Subcutaneous abdominal adipose tissue (tissue), 5 donors: ENCODE measurements at regions not wholly inside any gene's neighbourhood (a gene's known extent, or its start where the extent isn't known, plus 50 kb on each side); places are given as distances from the start of the nearest gene placed in this dataset.

Source experiments
- H3K27ac ChIP-seq: one replicate; pipeline ENCODE4 v1.7.0; 2013; ENCODE audit warnings: low read depth, mild to moderate bottlenecking, inconsistent platforms, low read length, moderate library complexity
- H3K27me3 ChIP-seq, 5 donors: one replicate each; pipeline ENCODE4 v1.7.0; 2013; ENCODE audit warnings: low read length in 5 of 5, inconsistent platforms in 1 of 5; ENCODE audit not compliant: control insufficient read depth in 5 of 5, insufficient read depth in 4 of 5
- H3K36me3 ChIP-seq, 5 donors: one replicate each; pipeline ENCODE4 v1.7.0; 2013; ENCODE audit warnings: low read length in 5 of 5; ENCODE audit not compliant: control insufficient read depth in 5 of 5, insufficient read depth in 5 of 5
- H3K4me1 ChIP-seq, 5 donors: one replicate each; pipeline ENCODE4 v1.7.0; 2013; ENCODE audit warnings: low read length in 5 of 5, mild to moderate bottlenecking in 3 of 5, moderate library complexity in 1 of 5; ENCODE audit not compliant: control insufficient read depth in 5 of 5, insufficient read depth in 5 of 5
- H3K4me3 ChIP-seq, 5 donors: one replicate each; pipeline ENCODE4 v1.7.0; 2013; ENCODE audit warnings: low read length in 5 of 5, low read depth in 1 of 5
- H3K9ac ChIP-seq, 5 donors: one replicate each; pipeline ENCODE4 v1.7.0; 2013; ENCODE audit warnings: low read length in 5 of 5, mild to moderate bottlenecking in 4 of 5, moderate library complexity in 3 of 5
- H3K9me3 ChIP-seq, 5 donors: one replicate each; pipeline ENCODE4 v1.7.0; 2013; ENCODE audit warnings: low read length in 5 of 5; ENCODE audit not compliant: control insufficient read depth in 5 of 5
- donor health status: healthy.
- donor health status: healthy.
- donor health status: healthy.
- donor health status: healthy.
- donor health status: healthy.

- Histone ChIP-seq H3K9me3 (no peaks in the 10 kb centered on the region), H3K4me1 (peaks cover 0 to 5% (median 0%) of the 10 kb centered on the region in 5 donors), H3K27ac (no peak overlapping the region), H3K9ac (no peak overlapping the region), H3K36me3 (no peaks in the 10 kb centered on the region), H3K4me3 (no peak overlapping the region), H3K27me3 (peaks cover 0 to 5% (median 0%) of the 10 kb centered on the region in 5 donors)
Observed at GRCh38 chr5:89069591-89069990, 186.6 kb upstream of the MEF2C start.

GRCh38 chr5:89067362-89067761 is 184.4 kb upstream of the MEF2C start:
- Histone ChIP-seq H3K4me1 (peaks cover 0 to 5% (median 0%) of the 10 kb centered on the region in 5 donors), H3K9ac (no peak overlapping the region), H3K27ac (no peak overlapping the region), H3K9me3 (no peaks in the 10 kb centered on the region), H3K4me3 (no peak overlapping the region), H3K27me3 (no peaks in the 10 kb centered on the region), H3K36me3 (no peaks in the 10 kb centered on the region)

- Histone ChIP-seq H3K4me1 (peaks cover 0 to 5% (median 0%) of the 10 kb centered on the region in 5 donors), H3K27ac (no peak overlapping the region), H3K27me3 (no peaks in the 10 kb centered on the region), H3K9me3 (no peaks in the 10 kb centered on the region), H3K9ac (no peak overlapping the region), H3K4me3 (no peak overlapping the region), H3K36me3 (no peaks in the 10 kb centered on the region)
Observed at GRCh38 chr5:89065919-89066318, 182.9 kb upstream of the MEF2C start.

- Histone ChIP-seq H3K9ac (no peak overlapping the region), H3K27ac (no peak overlapping the region), H3K9me3 (no peaks in the 10 kb centered on the region), H3K27me3 (no peaks in the 10 kb centered on the region), H3K36me3 (no peaks in the 10 kb centered on the region), H3K4me3 (no peak overlapping the region), H3K4me1 (peaks cover 0 to 5% (median 0%) of the 10 kb centered on the region in 5 donors)
Observed at GRCh38 chr5:89064736-89065135, 181.8 kb upstream of the MEF2C start.

- no peaks in the 10 kb centered on the region for H3K9me3 ChIP-seq
- H3K27me3 ChIP-seq: no peaks in the 10 kb centered on the region
- no peak overlapping the region for H3K27ac ChIP-seq
- H3K9ac ChIP-seq: no peak overlapping the region
- no peaks in the 10 kb centered on the region for H3K36me3 ChIP-seq
- no peak overlapping the region for H3K4me3 ChIP-seq
- peaks cover 0 to 5% (median 0%) of the 10 kb centered on the region in 5 donors for H3K4me1 ChIP-seq
Observed at GRCh38 chr5:89064054-89064453, 181.1 kb upstream of the MEF2C start.

GRCh38 chr5:89060768-89061167 is 177.8 kb upstream of the MEF2C start:
- no peaks in the 10 kb centered on the region for H3K27me3 ChIP-seq
- no peaks in the 10 kb centered on the region for H3K36me3 ChIP-seq
- H3K4me3 ChIP-seq: no peak overlapping the region
- peaks cover 0 to 5% (median 0%) of the 10 kb centered on the region in 5 donors for H3K4me1 ChIP-seq
- H3K9ac ChIP-seq: no peak overlapping the region
- H3K27ac ChIP-seq: no peak overlapping the region
- H3K9me3 ChIP-seq: no peaks in the 10 kb centered on the region

GRCh38 chr5:89059274-89059673 is 176.3 kb upstream of the MEF2C start:
- Histone ChIP-seq H3K9me3 (no peaks in the 10 kb centered on the region), H3K36me3 (no peaks in the 10 kb centered on the region), H3K27me3 (no peaks in the 10 kb centered on the region), H3K4me3 (no peak overlapping the region), H3K9ac (no peak overlapping the region), H3K27ac (no peak overlapping the region), H3K4me1 (no peaks in the 10 kb centered on the region)

GRCh38 chr5:89055695-89056085 is 172.7 kb upstream of the MEF2C start:
- Histone ChIP-seq H3K27ac (no peak overlapping the region), H3K9ac (no peak overlapping the region), H3K4me1 (no peaks in the 10 kb centered on the region), H3K9me3 (peaks cover 0 to 6% (median 2%) of the 10 kb centered on the region in 5 donors), H3K27me3 (no peaks in the 10 kb centered on the region), H3K36me3 (no peaks in the 10 kb centered on the region), H3K4me3 (no peak overlapping the region)

- H3K27me3 ChIP-seq: no peaks in the 10 kb centered on the region
- H3K9me3 ChIP-seq: peaks cover 0 to 7% (median 3%) of the 10 kb centered on the region in 5 donors
- no peak overlapping the region for H3K4me3 ChIP-seq
- H3K4me1 ChIP-seq: no peaks in the 10 kb centered on the region
- H3K36me3 ChIP-seq: no peaks in the 10 kb centered on the region
- H3K9ac ChIP-seq: no peak overlapping the region
- H3K27ac ChIP-seq: no peak overlapping the region
Observed at GRCh38 chr5:89055015-89055694, 172.2 kb upstream of the MEF2C start.

GRCh38 chr5:89053547-89053946 is 170.6 kb upstream of the MEF2C start:
- Histone ChIP-seq H3K4me3 (no peak overlapping the region), H3K4me1 (no peaks in the 10 kb centered on the region), H3K27me3 (no peaks in the 10 kb centered on the region), H3K36me3 (no peaks in the 10 kb centered on the region), H3K9me3 (peaks cover 0 to 12% (median 3%) of the 10 kb centered on the region in 5 donors), H3K9ac (no peak overlapping the region), H3K27ac (no peak overlapping the region)
